ENCODE measurements at regions not wholly inside any gene's neighbourhood (a gene's known extent, or its start where the extent isn't known, plus 50 kb on each side); places are given as distances from the start of the nearest gene placed in this dataset.

GRCh38 chr7:17659126-17659525 is 281.2 kb downstream of the SNX13 start:
- no peak for DNase-seq

- DNase-seq: no peak
Observed at GRCh38 chr7:17660116-17660515, 280.2 kb downstream of the SNX13 start.

DNA sequence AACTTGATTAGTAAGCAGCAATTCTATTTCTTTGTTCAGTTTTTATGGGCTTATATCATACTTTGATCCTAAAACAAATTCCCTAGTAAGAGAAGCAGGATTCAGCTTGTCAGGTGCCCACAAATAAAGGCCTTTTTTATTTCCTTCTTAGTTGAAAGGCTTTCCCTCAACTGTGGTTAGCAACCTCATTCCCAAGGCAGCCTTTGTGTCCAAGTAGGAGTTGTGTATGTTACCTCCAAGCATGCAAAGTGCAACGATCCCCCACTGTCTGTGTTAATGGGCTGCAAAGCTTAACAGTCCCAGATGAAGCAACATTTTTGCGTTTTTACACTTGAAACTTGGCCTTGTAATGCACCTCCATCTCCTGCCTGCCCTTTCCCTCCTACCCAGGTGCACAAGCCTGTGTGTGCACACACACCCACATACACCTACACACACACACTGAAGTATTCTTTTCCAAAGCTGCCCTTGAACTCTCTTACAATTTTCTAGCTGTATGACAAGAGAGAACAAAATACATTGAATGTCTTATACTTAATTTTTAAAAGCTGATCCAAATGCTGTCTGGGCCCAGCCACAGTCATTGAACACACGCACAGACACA is 278.2 kb downstream of the SNX13 start:
- no peak for DNase-seq

GRCh38 chr7:17663061-17663675 is 277.1 kb downstream of the SNX13 start:
- no peak for DNase-seq

- DNase-seq: no peak
Observed at GRCh38 chr7:17665029-17665428, 275.3 kb downstream of the SNX13 start.

GRCh38 chr7:17668122-17668521 is 272.2 kb downstream of the SNX13 start:
- DNase-seq: no peak

- no peak for DNase-seq
Observed at GRCh38 chr7:17669204-17669603, 271.1 kb downstream of the SNX13 start.

DNA sequence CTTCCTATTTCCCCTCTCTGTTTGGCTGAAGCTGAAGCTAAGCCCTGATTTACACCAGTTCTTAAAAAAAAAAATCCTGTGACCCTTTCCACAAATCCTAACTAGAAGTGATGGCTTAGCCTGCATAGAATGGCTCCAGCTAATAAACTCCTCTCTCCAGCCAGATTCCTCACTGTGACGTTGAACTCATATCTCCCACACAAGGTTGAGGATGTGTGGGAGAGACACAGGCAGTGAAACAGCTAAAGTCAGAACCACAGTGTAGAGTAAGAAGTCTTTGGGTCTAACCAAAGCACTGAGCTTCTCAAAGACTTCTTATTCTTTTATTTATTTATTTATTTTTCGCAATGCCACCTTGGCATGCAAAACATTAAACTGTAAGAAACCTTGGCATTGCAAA is 268.3 kb downstream of the SNX13 start:
- DNase-seq: no peak

DNA sequence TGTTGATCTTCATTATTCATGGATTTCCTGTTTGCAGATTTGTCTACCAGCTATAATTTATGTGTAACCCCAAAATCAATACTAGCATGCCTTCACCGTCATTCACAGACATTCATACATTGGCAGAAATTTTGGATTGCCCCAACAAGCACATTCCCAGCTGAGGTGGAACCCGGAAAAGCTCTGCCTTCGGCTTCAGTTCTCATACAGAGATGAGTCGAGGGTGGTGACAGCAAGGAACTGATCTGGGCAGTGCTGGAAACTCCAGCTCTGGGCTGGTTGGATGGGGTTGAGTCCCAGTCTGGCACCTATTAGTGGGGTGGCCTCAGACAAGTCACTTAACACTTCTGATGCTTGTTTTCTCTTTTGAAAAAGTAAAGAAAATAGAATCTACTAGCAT is 267.5 kb downstream of the SNX13 start:
- DNase-seq: no peak

DNA sequence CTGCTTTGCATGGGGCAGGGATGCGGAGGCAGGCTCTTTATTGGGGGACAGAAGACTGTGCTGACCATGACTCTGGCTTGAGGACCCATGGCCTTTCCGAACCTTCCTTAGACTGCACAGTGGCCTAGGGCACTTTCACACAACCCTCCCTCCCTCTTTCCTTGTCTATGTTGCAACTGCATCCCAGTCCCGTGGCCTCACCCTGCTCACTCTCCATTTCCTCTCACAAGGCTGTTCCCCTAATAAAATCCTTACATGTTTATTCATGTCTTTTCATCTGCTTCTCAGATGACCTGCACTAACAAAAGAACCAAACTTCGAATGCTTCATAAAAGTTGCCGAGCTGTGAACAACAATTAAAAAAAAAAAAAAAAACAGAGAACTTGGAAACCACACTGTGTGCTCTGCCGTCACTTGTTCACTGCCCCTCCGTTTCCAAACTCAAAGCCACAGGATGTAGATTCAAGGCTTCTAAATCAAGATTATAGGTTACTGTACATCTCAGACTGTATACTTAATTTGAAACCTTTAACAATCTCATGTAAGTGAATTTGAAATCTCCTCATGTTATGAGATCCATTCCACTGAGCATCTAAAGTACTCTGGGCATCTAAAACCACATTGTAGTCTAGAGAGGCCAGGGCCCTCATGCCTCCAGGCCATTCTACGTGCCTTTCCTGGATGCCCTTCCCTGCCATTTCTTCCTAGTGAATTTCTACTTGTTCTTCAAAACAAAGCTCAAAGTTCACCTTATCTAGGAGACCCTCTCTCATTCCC is 265.9 kb downstream of the SNX13 start:
- no peak for DNase-seq

GRCh38 chr7:17674943-17675608 is 265.2 kb downstream of the SNX13 start:
- DNase-seq: no peak

GRCh38 chr7:17677408-17677807 is 262.9 kb downstream of the SNX13 start:
- DNase-seq: no peak

DNA sequence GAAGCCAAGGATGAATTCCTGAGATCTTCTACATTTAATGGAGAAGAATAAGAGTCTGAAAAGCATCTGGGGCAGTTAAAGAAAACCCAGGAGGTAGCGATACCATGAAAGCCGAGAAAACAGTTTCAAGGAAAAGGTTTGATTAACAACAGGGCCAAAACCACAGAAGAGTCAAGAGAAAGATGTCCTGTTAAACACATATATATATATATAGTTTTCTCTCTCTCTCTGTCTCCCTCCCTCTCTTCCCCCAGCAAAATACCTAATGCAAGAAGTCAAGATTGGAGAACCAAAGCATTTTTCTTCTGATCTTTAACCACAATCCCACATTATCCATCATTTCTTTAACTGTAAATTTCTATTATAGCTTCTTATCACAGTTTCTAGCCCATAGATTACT is 261.4 kb downstream of the SNX13 start:
- no peak for DNase-seq

- no peak for DNase-seq
Observed at GRCh38 chr7:17679458-17679857, 260.8 kb downstream of the SNX13 start.

DNA sequence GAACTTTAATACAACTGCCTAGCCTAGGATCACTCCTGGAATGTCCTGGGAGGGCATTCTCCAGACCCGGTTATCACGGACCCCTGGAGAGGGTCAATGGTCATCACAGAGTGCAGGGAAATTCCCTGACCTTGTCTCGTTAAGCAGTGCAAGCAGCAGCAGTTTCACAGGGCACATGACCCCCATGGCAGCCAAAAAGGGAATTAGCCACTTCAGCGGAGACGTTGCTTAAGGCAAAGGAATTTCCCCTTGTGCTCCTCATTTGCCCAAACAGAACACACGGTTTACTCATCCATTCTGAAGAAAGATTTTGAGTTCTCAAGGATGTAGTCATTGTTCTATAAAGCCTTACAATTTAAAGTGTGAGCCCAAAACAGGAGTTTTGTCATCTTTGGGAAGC is 260.3 kb downstream of the SNX13 start:
- no peak for DNase-seq

DNA sequence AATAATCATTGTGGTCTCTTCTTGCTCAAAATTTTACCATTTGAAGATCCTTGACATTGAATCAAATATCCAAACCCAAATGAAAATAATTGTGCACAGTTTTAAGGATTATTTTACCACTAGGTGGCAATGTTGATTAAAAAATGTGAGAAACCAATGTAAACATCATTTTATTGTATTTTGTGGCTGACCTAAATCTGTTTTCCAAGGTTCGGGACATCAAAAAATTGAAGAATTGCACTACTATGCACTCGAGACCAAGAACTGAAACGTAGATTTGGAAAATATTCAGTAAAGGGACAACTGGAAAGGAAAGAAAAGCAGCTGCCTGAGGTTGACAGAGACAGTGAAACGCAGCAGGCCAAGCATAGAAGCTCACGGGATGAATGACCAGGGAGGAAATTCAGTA is 259.3 kb downstream of the SNX13 start:
- peak; percentile 25 for DNase-seq

GRCh38 chr7:17681965-17682364 is 258.3 kb downstream of the SNX13 start:
- no peak for DNase-seq

DNA sequence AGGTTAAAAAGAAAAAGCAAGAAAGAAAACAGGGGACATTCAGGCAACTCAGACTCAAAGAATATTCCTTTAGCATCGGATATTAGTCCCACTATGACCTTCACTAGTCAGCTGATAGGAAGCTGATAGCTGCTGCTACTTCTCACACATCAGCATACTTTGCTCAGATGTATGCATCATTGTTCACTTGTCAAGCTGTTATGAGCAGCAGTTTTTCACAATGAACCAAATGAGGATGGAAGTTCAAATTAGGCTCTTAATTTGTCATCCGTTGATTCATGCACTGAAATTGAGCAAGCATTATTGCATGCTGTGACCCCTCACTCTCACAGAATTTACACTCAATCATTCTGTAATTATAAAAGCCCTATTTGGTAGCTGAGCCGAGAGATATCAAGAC is 257.7 kb downstream of the SNX13 start:
- no peak for DNase-seq

- DNase-seq: no peak
Observed at GRCh38 chr7:17685141-17685540, 255.2 kb downstream of the SNX13 start.

DNA sequence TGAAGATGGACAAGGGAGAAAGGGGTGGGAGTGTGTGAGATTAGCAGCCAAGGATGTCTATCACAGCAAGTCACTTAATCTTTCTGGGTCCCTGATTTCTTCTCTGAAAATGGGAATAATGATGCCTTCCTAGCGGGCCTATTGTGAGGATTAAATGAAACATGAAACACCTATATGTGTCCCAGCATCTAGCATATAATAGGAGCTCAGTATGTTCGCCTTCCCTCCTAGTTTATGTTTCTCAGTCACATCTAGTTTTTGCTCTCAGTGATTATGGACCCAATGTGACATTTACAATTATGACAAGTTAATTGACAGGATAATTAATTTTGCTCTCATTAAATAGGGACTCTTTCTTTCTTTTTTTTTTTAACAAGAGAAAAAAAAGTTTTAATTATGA is 252.9 kb downstream of the SNX13 start:
- no peak for DNase-seq

DNA sequence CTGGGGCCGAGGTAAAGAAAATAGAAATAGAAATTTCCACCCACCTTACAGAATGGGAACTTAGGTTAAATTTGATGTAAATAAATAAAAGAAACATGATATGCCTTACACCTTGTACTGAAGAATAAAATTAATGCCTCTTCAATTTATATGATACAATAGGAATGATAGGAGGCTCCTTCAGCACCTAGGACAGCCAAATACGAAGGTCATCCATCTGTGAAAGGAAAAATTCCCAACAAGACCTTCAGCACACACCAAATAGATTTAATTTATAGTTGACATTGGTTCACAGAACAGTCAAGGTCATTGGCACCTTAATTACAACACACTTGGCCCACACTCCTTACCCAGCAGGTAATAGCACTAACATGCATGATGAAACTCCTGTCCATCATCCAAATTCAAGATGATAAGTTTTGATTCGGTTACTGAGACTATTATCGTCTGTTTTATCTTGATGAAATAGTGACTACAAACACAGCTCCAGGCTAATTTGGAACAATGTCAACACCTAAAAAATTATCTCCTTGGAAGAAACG is 250.9 kb downstream of the SNX13 start:
- DNase-seq: no peak

DNA sequence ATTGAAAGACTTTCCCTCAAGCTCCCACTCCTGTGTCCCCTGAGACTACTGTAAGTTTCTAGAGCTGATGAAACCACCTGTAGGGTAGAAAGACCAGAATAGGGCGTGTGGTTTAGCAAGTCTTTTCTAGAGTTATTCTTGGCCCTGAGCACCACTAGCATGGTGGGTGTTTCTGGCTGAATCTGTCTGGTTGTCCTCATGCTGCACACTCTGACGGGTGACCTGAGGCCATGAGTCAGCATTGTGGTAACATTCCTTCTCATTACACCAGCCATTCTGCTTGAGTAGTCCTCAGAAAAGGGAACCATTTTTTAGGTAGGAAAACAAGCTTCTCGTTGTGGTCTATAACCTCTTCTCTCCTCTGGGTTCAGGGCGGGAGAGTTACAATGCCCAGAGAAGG is 250.3 kb downstream of the SNX13 start:
- no peak for DNase-seq

DNA sequence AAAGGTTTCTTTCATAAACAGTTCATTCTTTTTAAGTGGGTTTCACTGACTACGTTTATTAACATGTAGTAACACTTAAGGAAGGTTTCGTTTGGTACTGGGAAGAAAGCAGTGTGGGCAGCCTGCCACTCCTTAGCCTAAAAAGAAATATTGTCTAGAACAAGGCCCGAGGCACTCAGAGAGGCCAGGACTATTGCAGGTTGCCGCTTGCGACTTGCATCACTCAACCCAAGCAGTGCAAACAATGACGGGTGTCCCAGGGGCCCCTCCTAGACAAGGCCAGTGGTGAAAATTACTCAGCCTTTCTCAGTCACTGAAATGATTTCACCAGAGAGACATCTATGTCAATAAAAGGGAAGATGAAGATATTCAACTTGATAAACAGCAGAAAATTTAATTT is 243.9 kb downstream of the SNX13 start:
- DNase-seq: no peak

Measured in hindlimb muscle (tissue), 1 donor.